Mucosa of descending colon (tissue), 3 donors: ENCODE measurements at regions not wholly inside any gene's neighbourhood (a gene's known extent, or its start where the extent isn't known, plus 50 kb on each side); places are given as distances from the start of the nearest gene placed in this dataset.
"Not testable (repeated sequence)": the region's sequence is repeated elsewhere in the genome, so short reads cannot be mapped to it uniquely, and the experiment has no call there.

ENCODE experiments used
- ATAC-seq: fragments of 200-7000 bp; cut with Tn5 transposase; one replicate; pipeline ENCODE4 v1.9.1; 2020; ENCODE audit warnings: mild to moderate bottlenecking, moderate library complexity
- DNase-seq, 3 donors: peaks; one replicate each; pipeline ENCODE4 v3.0.0-alpha.2; 2020
- H3K36me3 ChIP-seq: fragments of 200-600 bp; one replicate; pipeline ENCODE4 v1.8.0; 2021; ENCODE audit warnings: low read depth, mild to moderate bottlenecking
- H3K4me1 ChIP-seq: fragments of 200-600 bp; one replicate; pipeline ENCODE4 v1.8.0; 2021; ENCODE audit warnings: low read depth, mild to moderate bottlenecking
- H3K4me3 ChIP-seq: fragments of 200-600 bp; one replicate; pipeline ENCODE4 v1.8.0; 2021; ENCODE audit warnings: mild to moderate bottlenecking
- H3K9me3 ChIP-seq: fragments of 200-600 bp; one replicate; pipeline ENCODE4 v1.8.0; 2021; ENCODE audit warnings: mild to moderate bottlenecking
- intact Hi-C, 2 donors: fragments of 100-400 bp; cut with DNase I in 1 of 2; cut with micrococcal nuclease in 1 of 2; formaldehyde crosslinking; loops; one replicate each; pipeline versions ENCODE4 v1.11.0 to v1.11.1; 2022; cut with DNase I, micrococcal nuclease
- TF ChIP-seq, protein P1 (sequence below): fragments of 200-600 bp; IDR thresholded peaks from one replicate; pipeline ENCODE4 v1.8.0; 2022; ENCODE audit warnings: antibody characterized with exemption, mild to moderate bottlenecking
- donor health status: DM: no; HTN: no; CAD: no; lungs with moderate emphysema.
- donor health status: DM: no; HTN: no; CAD: no.
- donor health status: DM: no; HTN: yes; CAD: no.

DNA sequence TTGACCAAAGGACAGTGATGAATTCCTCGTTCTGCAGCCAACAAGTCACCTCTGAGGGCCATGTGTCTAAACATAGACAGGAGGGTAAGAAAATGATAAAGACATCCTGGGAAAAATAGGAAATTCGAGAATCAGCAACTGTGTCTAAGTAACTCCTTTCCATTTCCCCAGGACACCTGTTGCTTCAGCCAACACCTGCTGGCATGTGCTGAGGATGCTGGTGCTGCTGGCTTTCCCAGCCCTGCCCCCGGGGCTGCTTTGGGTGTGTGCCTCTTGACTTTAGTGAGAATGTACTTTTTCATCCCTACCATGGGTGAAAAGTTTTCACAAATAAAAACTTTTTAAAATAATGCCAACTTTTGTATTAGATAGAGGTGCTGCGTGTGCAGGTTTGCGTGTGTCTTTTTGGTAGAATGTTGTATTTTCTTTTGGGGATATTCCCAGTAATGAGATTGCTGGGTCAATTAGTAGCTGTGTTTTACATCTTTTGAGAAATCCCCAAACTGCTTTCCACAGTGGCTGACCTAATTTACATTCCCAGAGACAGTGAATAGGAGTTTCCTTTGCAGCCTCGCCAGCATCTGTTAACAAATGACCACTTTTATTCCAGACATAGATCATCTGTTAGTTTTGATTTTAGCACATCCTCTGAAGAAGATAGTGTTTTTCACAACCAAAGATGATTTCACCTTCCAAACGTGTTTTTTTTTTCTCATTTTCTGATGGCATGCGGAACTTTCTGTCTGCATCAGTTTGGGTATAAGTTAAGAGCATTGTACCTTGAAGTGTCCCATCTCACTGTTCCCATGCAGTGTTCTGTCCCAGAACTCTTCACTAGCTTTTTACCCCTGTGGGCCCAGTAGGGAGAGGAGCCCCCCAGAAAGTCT, 104.2 kb upstream of the ACBD5 start:
- no peak for ATAC-seq
- TF ChIP-seq, protein P1, sequence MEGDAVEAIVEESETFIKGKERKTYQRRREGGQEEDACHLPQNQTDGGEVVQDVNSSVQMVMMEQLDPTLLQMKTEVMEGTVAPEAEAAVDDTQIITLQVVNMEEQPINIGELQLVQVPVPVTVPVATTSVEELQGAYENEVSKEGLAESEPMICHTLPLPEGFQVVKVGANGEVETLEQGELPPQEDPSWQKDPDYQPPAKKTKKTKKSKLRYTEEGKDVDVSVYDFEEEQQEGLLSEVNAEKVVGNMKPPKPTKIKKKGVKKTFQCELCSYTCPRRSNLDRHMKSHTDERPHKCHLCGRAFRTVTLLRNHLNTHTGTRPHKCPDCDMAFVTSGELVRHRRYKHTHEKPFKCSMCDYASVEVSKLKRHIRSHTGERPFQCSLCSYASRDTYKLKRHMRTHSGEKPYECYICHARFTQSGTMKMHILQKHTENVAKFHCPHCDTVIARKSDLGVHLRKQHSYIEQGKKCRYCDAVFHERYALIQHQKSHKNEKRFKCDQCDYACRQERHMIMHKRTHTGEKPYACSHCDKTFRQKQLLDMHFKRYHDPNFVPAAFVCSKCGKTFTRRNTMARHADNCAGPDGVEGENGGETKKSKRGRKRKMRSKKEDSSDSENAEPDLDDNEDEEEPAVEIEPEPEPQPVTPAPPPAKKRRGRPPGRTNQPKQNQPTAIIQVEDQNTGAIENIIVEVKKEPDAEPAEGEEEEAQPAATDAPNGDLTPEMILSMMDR, result no peak

DNA sequence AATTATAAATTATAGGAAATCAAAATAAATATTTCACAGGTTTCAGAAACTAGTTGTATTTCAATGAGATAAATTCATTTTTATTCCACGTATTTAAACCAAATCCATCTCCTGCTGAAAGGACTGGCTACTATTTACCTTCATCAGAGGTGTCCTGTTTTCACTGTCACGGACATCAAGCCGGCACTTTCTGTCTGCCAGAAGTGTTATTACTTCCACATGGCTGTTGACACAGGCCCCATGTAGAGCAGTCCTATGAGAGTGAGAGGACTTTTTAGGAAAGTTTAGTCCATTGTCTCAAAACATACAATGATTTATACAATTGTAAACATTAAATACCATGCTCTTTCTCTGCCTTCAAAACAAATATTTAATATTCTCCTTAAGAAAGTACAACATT, 100.4 kb upstream of the ACBD5 start:
- Histone ChIP-seq H3K9me3 (no peaks in the 10 kb centered on the region), H3K4me3 (no peak overlapping the region), H3K36me3 (no peaks in the 10 kb centered on the region), H3K4me1 (no peaks in the 10 kb centered on the region)
- DNase-seq, result no peak
- ATAC-seq, result no peak
- intact Hi-C loops, result no loop called here
- TF ChIP-seq, protein P1, result no peak

More for the DNA sequence above, 104.2 kb upstream of the ACBD5 start:
- DNase-seq, result no peak
- Histone ChIP-seq H3K4me1 (no peaks in the 10 kb centered on the region), H3K36me3 (no peaks in the 10 kb centered on the region), H3K9me3 (no peaks in the 10 kb centered on the region), H3K4me3 (no peak overlapping the region)
- intact Hi-C loops, result no loop called here

DNA sequence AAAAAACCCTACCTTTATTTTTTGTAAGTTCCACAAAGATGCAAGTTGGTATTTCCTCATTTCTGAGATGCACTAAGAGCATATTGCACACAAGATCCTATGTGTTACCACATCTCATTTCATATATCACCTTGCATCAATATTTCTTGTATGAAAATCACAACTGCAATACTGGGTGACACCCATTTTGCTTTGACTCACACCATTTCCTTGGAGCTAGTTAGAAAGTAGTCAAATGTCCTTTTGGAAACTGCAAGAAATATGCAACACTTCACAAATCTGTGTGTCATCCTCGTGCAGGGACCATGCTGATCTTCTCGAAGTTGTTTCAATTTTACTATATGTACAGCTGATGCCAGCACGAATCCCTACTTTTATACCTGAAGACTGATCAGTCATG, 94.6 kb upstream of the ACBD5 start:
- DNase-seq, intact Hi-C loops, ATAC-seq, H3K9me3 ChIP-seq, H3K4me1 ChIP-seq, H3K36me3 ChIP-seq, H3K4me3 ChIP-seq: not testable (repeated sequence)

DNA sequence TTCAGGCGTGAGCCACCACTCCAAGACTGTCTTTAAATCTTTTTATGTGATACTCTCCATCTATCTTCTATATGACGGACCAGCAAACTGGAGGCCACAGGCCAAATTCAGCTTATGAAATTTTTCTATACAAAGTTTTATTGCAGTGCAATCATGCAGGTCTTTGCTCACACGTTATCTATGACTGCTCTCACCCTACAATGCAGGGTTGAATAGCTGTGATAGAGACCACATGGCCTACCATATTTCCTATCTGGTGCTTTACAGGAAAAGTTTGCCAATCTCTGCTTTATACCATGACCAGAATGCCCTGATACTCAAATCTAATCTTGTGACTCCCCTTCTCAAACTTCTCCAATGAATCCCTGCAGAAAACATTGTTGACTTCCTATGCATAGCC, 89.5 kb upstream of the ACBD5 start:
- intact Hi-C loops, result no loop called here
- Histone ChIP-seq H3K36me3 (no peaks in the 10 kb centered on the region), H3K4me1 (no peaks in the 10 kb centered on the region), H3K4me3 (no peak overlapping the region), H3K9me3 (no peaks in the 10 kb centered on the region)
- ATAC-seq, result no peak
- TF ChIP-seq, protein P1, result no peak
- no peak for DNase-seq

DNA sequence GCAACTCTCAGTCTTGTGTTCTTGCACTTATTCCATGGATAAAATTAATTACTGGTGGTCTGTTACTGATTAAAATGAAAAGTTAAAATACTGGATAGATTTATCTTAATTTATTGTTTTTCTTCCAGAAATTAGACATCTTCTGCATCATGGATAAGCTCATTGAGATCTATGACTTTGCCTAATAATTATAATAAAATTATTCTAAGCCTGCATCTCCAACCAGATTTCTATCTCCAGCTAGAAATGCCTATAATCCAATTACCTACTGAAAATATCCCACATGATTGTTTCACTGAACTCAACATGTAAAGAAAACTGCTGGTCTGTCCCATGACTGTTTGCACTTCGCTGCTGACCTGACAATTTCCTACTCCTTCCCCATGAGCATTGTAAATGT, 88.3 kb upstream of the ACBD5 start:
- intact Hi-C loops, result no loop called here
- TF ChIP-seq, protein P1, result no peak
- DNase-seq, result no peak

DNA sequence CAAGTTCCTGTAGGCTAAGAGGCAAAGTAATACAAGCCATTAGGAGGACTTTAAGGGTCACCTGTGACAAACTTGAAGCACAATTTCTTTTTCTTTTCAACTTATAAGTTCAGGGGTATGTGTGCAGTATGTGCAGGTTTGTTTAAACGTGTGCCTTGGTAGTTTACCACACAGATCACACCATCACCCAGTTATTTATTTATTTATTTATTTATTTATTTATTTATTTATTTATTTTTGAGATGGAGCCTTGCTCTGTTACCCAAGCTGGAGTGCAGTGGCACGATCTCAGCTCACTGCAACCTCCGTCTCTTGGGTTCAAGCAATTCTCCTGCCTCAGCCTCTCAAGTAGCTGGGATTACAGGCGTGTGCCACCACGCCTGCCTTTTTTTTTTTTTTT, 86.2 kb upstream of the ACBD5 start:
- H3K36me3 ChIP-seq, H3K4me3 ChIP-seq, intact Hi-C loops, ATAC-seq, H3K9me3 ChIP-seq, H3K4me1 ChIP-seq, DNase-seq: not testable (repeated sequence)

More for the DNA sequence above, 88.3 kb upstream of the ACBD5 start:
- no peak for ATAC-seq
- H3K4me1 ChIP-seq, result no peaks in the 10 kb centered on the region
- no peak overlapping the region for H3K4me3 ChIP-seq
- H3K36me3 ChIP-seq, result no peaks in the 10 kb centered on the region
- no peaks in the 10 kb centered on the region for H3K9me3 ChIP-seq
